RKO (cell line): ENCODE measurements at regions not wholly inside any gene's neighbourhood (a gene's known extent, or its start where the extent isn't known, plus 50 kb on each side); places are given as distances from the start of the nearest gene placed in this dataset.

ENCODE experiments used
- DNase-seq: peaks from one replicate; pipeline ENCODE4 v3.0.0-alpha.2; 2016; ENCODE audit warnings: low spot score

DNA sequence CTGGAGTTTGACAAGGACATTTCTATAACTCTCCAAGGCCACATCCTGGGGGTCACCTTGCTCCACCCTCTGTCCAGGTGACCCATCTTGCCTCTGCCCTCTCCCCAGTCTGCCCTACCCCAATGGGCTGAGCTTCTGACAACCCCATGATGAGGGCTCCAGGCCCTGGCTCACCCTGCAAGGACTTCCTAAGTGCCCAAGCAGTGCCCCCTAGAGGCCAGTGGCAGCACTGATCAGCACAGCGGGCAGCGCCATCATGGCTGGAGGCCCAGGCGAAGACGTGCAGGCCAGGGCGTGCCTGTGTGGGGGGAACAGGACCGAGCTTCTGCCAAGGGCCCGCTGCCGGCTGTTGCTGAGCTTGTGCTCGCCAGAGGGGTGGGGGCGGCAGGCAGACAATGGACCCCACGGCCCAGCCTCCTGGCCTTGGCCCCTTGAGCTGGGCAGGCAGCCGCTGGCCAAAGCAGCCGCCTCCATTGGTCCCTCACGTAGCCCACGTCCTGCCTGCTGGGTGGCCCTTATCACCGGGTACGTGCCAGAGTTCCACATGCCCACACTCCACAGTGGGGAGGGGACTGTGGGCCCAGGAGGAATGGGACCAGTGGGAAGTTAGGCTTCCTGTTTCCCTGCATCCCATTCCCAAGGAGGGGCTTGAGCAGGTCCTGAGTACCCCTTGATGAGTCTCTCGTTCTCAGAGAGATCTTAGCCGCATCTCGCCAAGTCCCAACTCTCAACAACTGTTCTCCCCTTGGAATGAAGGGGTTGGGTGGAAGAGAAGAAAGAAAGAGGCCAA, 64.3 kb downstream of the MRPL14 start:
- no peak for DNase-seq

DNA sequence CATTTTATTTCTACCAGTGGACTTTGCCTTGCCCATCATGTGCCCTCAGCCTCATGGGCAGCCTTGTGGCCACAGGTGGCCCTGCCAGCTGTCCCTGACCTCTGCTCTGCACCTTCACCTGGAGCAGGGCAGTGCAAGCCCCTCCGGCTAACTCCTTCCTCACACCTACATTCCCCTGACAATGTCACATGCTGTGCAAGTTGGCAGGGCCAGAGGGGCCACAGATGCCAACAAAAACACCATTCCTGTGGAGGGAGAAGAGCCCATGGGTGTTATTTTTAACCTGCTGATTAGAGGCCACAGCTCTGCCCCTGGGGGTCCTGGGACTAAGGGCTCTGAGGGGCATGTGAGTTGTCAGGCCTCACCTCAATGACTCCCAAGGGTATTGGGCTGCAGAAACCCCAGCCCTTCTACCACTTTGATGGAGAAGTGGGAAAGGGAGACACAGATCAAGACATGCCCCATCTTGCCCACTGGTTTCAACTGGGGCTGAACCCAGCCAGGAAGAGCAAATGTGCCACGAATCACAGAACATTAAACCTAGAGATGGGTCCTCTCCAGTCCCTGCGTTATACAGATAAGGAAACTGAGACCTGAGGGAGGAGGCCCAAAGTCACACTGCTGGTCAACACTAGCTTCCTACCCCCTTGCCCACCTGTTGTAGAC, 65.0 kb downstream of the MRPL14 start:
- DNase-seq: no peak

DNA sequence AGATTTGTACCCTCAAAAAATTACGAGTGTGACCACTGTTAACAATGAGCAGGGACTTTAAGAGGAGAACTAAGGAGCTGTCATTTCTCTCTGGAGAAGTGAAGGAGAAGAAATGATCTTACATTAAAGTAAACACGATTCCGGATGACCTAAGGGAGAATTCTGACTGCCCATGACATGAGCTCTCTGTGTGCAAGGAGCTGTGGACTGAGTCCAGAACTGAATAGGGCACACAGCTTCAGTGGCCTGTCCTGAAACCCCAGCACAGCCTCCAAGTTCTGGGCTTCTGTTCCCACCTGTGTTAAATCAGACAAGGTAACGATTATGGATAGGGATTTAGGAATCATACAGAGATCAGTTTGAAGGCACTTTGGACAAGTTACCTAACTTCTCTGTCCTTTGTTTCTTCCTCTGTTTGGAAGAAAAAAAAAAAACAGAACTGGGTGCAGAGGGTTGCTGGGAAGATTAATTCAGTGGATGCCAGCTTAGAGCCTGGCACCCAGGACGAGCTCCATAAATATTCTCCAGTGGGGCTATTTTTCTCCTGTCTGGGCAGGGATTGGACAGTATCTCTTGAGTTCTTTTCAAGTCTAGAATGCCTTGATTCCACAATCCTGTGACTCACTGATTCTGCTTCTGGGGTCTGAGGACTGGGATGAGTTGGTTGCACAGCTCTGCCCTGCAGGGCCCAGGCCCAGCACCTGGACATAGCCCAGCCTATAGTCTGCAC, 65.7 kb downstream of the MRPL14 start:
- no peak for DNase-seq

DNA sequence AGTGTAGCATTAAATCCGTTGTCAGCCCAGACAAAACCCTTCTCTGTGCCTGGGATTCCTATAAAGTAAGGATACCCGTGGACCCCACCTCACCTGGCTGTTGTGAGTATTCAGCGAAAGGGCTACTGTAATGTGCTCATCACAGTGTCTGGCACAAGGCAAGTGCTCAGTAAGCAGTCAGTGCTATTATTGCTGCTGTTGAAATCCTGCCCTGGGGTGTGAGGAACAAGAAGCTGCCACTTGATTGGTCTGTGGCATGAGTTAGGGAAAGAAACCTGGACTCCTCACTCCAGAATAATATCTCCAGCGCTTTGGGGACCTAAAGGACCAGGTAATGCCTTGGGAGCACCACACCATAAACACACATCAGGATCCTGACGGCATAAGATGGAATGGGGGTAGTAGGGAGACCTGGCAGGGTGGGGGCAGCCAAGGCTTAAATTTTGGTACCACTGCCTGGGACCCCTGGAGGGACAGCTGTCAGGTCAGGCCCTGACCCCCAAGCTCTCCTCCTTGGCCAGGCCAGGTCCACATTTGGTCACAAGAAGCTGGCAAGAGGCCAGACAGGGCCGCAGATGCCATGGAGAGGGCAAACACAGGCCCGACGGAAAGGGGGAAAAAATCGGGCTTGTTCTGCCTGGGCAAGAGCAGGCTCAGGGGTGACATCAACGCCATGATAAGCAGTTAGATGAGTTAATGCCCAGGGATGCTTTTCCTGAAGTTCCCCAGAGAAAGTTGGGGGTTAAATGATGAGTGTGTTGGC, 66.5 kb downstream of the MRPL14 start:
- DNase-seq: no peak

DNA sequence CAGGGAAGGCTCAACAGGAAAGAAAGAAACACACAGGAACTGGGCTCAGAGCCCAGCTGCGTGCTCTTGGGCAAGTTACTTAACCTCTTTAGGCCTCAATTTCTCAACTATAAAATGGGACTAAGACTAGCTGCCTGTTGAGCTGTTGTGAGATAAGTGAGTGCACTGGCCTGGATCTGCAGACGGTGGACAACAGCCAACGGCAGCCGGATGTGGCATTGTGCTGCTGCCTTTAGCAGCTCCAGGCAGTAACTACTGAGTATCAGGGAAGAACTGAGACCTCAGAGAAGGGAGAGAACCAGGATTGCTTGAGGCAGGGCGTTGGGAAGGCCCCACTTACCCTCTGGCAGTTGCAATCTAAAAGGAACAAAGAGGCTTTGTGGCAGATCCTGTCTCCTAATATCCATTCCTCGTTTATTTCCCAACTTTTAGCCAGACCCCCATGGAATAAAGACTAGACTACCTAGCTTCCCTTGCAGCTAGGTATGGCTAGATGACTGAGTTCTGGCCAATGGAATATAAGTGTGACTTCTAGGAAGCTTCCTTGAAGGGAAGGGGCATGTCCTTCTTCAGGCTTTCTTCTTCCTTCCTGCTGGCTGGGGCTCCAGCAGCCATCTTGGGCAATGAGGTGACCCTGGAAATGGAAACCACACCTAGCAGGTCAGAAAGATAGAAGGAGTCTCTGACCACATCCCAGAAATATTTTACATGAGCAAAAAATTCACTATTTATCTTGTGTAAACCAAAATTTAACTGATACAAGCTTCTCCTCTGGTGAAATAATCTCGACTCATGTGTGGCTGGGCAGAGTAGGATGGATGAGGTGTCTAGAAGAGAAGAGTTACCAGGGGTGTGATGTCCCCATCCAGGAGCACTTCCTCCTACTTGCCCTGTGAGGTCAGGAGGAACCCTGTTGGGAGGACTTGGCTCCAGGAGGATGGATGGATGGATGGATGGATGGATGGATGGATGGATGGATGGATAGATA, 67.6 kb downstream of the MRPL14 start:
- no peak for DNase-seq

DNA sequence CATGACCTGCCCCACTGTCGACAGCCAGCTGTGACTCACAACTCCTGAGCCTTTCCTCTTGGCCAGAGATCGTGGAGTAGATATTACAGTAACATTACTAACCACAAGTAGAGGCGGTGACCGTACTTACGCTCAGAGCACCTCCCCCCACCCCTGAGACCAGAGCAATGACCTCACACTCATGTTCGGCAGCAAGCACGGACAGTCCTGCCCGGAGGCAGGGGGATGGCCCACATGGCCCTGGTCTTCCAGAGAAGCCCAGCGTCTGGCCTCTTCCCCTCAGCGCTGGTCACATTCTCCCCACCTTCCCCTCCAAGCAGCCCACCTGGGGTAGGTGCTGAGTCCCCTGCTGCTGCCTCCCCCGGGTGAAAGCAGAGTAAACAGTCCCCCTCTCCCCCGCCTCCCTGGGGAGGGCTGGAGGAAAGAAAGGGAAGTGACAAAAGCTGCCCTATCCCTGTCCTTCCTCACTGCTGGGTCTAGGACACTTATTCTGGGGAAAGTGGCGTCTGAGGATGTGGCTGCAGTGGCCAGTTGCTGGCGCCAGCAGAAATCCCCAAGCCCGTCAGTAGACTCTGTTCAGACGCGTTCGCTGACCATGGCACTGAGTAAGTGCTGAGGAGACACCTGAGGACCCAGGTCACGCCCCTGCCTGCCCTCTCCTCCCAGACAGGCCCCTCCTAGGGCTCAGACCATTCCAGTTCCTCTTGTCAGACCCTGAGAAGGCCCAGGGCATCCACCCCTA, 68.5 kb downstream of the MRPL14 start:
- DNase-seq: peak; percentile 90

DNA sequence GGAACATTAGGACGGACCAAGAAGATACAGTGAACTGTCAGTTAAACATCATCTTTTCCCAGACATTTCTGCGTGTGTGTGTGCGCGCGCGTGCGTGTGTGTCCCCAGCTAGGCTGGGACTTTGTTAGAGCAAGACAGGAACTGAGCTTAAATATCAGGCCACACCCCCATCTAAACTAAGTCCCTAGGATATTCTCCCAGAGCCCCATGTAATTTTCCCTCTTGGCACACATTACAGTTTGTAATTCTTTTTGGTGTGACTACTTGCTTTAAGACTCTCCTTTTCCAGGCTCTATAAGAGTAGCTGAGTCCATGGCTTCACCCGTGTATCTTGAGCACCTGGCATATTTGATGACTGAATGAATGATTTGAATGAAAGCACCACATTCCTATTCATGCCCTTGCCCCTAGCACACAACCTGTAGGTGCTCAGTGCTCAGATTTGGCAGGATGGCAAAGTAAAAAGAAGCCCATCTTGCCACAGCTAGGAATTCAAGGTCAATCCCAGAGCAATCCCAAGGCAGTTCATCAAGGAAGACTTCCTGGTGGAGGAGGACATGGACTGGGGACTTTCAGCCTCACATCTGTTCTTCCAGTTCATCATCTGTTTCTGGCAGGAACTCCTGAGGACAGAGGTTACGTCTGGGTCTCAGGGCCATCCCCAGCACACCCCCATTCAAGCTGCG, 69.2 kb downstream of the MRPL14 start:
- DNase-seq: no peak

DNA sequence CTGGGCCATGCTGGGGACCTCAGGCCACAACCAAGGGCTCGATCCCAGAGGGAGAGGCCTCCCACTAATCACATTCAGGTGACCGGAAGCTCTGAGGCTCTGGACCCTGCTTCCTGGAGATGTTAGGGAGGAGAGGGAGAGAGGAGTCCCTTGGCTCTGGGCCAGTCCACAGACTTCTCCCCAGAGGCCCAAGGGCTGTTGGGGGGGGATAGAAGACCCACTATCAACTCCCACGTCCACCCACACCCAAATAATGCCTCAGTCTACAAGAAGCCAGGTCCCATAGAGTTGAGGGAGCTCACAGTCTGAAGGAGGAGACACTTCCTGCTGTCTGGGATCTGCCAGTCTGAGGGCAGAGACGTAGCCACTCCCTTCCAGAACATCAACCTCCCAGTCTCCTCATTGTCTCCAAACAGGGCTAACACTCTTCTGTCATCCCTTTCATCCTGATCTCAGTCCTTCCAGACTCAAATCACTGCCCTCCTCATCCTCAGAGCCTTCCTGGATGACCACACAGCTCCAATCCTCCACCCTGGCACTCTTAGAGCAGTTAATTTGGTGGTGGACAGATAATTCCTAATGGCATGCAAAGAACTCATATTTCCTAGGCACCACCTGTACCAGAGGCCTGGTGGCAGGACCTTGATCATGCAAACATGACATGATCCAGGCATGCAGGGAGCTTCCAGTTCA, 69.9 kb downstream of the MRPL14 start:
- no peak for DNase-seq

DNA sequence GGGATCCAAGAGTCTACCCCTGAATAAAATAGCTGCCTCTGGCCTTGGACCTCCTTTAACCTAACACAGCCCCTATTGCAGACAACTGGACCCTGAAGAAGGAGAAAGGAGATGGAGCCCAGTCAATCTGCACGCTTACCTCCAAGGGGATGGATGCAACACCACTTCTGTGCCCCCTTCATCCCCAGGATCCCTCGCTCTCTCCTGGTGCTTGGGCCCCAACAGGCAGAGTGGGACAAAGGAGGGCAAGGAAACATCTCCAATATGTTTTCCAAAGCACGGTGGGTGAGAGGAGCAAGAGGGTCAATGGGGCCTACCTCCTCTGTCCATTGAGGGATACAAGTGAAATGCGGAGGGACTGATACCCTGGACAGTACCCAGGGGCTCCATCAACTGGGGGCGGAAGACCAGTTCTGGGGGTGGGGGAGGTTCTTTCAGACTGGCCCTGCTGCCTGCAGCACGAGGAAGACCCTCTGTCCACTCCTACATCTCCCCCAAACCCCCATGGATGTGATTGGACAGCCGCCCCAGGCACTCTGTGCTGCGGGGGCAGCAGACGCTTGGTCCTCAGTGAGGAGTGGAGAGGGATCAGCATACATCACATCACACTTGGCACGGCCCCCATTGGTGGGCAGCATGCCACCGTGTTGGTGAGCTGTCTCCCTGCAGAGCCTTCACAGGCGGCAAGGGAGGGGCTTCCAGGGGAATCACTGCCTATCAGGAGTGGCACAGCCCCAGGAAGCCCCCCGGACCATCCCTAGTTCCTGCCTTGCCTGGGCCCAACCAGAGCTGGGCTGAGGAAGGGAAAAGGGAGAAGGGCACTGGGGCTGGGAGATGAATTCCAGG, 70.6 kb downstream of the MRPL14 start:
- DNase-seq: no peak

DNA sequence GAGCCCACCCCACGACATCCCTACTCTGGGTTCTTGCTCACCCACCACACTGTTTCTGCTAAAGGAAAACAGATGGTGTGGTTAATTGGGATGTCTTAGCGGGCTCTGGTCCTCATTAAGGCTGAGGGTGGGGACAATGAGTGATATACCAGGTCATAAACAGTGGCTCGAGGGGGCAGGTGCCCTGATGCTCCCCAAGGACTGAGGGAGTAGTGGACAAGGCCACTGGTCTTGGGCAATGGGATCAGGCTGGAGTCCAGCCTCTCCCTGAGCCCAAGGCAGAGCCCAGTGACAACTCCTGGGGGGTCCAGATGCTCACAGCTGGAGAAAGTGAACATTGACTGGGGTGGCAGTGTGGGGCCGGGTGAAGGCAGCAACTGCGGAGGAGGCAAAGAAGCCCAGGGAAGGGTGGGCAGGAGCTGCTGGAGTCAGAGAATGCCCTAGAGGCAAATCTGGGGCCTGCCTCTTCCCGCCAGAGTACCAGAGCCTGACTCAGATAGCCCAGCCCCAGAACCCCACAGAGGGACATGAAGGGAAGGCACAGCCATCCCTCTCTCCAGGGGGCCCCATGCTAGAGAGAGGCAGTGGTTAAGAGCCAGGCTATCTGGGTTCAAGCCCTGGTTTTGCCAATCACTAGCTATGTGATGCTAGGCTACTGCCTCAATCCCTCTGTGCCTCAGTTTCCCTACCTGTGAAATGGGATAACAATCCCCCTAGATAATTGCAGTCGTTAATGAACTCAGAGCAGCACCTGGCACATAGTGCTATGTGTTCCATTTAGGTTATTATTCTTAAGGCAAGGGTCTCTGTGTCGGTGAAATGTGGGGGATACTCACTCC, 72.3 kb downstream of the MRPL14 start:
- DNase-seq: no peak

DNA sequence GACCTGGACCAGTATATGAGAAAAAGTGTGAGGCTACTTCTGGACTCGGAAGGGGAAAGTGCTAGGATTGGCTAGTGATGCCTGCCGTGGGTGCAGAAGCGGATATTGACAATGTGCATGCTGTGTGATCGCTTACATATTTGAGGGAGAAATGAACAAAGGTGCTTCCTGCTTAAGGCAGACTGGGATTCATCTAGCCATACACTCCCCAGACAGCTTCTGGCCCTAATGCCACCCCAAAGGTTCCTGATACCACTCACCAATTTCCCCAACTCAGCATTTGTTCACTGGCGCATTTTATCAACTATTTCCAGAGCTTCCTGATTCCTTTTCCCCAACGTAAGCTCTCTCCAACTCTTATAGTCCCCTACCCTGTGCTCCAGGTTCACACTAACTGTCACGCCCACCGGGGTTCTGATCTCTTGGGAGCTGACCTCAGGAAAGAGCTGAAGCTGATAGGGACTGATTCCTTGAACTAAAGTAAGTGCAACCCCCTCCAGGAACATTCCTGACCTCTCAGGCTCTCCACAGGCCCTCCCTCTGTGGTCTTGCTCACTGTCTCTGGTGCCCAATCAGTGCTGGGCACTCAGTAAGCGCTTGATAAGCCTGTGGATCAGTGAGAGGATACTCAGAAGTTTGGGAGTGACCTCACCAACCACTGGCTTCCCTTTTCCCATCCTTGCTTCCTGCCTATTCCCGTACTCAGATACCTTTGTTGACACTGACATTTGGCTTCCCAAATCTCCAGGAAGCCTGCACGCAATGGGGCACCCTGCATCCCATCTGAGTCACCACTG, 73.3 kb downstream of the MRPL14 start:
- no peak for DNase-seq

DNA sequence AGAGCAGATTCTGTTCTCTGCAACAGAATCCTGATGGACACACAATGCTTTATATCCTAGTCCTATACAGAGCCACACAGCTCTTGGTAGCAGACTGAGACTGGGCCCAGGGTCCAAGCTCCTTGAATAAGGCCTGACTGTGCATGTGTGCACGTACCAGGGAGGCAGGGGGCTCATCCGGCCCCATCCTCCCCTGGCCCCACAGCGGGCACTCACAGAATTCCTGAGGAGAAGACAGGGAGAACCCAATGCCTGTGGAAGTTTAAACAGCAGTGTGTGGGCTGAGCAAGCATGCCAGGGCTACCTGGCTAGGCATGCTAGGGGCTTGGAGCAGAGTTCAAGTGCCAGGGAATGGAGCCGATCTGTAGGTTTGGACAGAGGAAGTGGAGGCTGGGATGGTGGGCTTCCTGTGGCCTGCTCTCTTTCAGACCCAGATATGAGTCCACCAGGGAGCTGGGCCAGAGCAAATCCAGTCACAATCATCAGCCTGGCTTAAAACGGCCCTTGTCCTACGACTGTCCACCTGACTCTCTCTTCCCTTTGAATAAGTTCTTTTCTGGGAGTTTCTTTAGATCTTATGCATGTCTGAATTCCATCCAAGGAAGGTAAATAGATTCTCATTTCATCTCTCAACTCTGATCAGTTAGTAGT, 74.0 kb downstream of the MRPL14 start:
- no peak for DNase-seq

DNA sequence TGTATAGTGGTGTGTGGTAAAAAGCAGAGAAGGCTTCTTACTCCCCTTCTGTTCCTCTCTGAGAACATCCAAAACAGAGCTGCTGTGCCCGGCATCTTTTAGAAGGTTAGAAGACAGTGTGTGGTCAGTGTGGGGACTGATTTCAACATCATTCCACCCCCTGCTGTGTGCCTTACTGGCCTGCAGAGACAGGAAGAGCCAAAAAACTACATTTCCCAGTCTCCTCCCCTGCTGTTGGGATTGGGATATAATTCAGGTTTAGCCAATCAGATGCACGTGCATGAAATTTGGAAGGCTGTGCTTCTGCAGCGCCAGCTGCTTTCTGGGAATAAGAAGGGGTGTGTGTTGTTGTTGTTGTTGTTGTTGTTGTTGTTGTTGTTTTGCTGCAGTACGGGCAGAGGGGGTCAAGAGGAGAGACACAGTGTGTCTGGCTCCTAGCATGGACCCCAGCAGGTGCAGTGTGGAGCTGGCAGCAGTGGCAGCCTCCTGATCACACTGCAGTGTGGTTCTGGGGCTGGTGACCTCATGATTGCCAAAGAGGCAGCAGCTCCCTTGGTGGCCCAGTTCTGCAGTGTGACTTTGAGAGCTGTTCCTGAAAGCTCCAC, 74.7 kb downstream of the MRPL14 start:
- DNase-seq: peak; percentile 40

DNA sequence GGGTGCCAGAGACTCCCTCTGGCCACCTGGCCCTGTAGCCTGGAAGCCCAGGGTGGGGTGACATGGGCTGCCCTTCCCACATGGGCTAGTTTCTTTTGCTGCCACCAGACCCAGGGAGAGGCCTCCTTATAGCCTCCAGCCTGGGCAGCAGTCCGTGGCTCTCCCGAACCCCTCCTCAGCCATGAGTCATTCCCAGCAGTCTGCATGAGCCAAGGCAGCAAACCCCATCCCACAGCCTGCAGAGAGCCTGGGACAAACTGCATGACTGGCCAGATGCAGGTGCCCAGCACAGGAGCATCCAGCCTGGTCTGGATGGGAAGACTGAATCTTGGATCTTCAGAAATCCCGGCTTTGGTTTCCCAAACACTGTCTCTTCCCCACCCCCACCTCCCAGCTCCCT, 75.7 kb downstream of the MRPL14 start:
- no peak for DNase-seq

DNA sequence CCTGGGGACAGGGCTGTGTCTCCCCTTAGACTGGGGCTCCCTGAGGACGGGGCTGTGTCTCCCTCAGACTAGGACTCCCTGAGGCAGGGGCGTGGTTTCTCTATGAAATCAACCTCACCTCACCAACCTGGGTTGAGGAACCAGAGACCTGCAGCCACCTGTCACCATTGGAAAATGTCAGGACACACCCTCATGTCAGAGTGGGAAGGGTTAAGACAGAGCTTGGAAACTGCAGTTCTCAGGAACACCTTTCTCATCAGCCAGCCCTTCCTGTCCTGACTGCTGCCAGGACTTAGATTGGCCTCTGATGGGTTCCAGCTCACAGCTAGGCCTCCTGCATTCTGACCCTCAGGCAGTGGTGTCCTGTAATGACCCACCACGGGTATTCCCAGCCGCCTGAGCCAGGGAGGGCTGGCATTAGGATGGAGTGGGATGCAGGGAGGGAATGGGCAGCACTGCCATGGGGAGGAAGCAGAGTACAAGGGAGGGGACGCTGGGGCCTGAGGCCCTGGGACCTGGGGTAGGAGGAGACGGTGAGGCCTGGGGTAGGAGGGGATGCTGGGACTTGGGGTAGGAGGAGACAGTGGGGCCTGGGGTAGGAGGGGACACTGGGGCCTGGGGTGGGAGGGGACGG, 76.3 kb downstream of the MRPL14 start:
- DNase-seq: no peak
